Endothelial cell of umbilical vein (primary cell): ENCODE measurements at regions not wholly inside any gene's neighbourhood (a gene's known extent, or its start where the extent isn't known, plus 50 kb on each side); places are given as distances from the start of the nearest gene placed in this dataset.

Source experiments
- BruUV-seq: library from RNA; stranded (reverse); fragments of 400-500 nt; replicated peaks from 2 replicates; lab custom pipeline; 2021; lab: Mats Ljungman, UMichigan
- CTCF ChIA-PET: fragments of 300-600, 350-600 bp; sonication (Branson Sonifier 250); formaldehyde crosslinking; loops from one replicate; lab custom pipeline; 2021; ENCODE audit warnings: antibody characterized with exemption, inconsistent platforms; lab: Charles Lee
- POLR2A ChIA-PET: fragments of 300-600, 350-600 bp; sonication (Branson Sonifier 250); formaldehyde crosslinking; loops from one replicate; lab custom pipeline; 2021; ENCODE audit warnings: antibody characterized with exemption, inconsistent platforms; lab: Charles Lee
- DNase-seq: peaks from one replicate; pipeline ENCODE4 v3.0.0-alpha.2; 2011; ENCODE audit warnings: low read depth, low spot score
- FAIRE-seq: peaks from 2 replicates; lab custom pipeline; 2011; peaks lifted over from hg19 to GRCh38; lab: Jason Lieb, UNC
- H2AFZ ChIP-seq: 2 replicates; pipeline ENCODE4 v1.6.0; 2012; ENCODE audit warnings: low read depth, low read length, control low read depth, inconsistent platforms
- H3K27ac ChIP-seq: 2 replicates; pipeline ENCODE4 v1.5.1; 2011; ENCODE audit warnings: low read depth, mild to moderate bottlenecking, control low read depth, low read length, moderate library complexity; ENCODE audit not compliant: insufficient read depth
- H3K27me3 ChIP-seq, 2 experiments: 2 replicates each; pipeline versions ENCODE4 v1.6.0 to v1.6.1; 2011; ENCODE audit warnings: low read length in 2 of 2, mixed read lengths in 1 of 2; ENCODE audit not compliant: control insufficient read depth in 2 of 2, insufficient read depth in 2 of 2
- H3K36me3 ChIP-seq, 2 experiments: 2 replicates in 1 of 2; 3 replicates in 1 of 2; pipeline ENCODE4 v1.5.1; 2011; ENCODE audit warnings: low read length in 2 of 2, mild to moderate bottlenecking in 1 of 2, moderate library complexity in 1 of 2; ENCODE audit not compliant: control insufficient read depth in 2 of 2, insufficient read depth in 2 of 2; ENCODE audit errors: extremely low read depth in 1 of 2
- H3K4me1 ChIP-seq: 3 replicates; pipeline ENCODE4 v1.5.1; 2011; ENCODE audit warnings: mild to moderate bottlenecking, low read length; ENCODE audit not compliant: control insufficient read depth, insufficient read depth; ENCODE audit errors: extremely low read depth
- H3K4me2 ChIP-seq: 2 replicates; pipeline ENCODE4 v1.6.1; 2011; ENCODE audit warnings: low read length, control low read depth, mixed read lengths; ENCODE audit not compliant: insufficient read depth
- H3K4me3 ChIP-seq, 3 experiments: fragments of 200-600 bp in 1 of 3; sonication (generic), shearing (Covaris generic) in 1 of 3; replicated peaks in 1 of 3; 2 replicates each; pipeline ENCODE4 v1.5.1; 2011 to 2016; ENCODE audit warnings: control low read depth in 3 of 3, low read length in 3 of 3, mild to moderate bottlenecking in 2 of 3, inconsistent platforms in 1 of 3, low read depth in 1 of 3, moderate library complexity in 1 of 3; ENCODE audit not compliant: insufficient read depth in 1 of 3
- H3K79me2 ChIP-seq: 2 replicates; pipeline ENCODE4 v1.6.0; 2012; ENCODE audit warnings: low read length, inconsistent platforms; ENCODE audit not compliant: control insufficient read depth, insufficient read depth
- H3K9ac ChIP-seq: replicated peaks from 2 replicates; pipeline ENCODE3; 2011; ENCODE audit warnings: low read length, control low read depth; ENCODE audit not compliant: insufficient read depth; ENCODE audit errors: extremely low read depth
- H3K9me1 ChIP-seq: replicated peaks from 3 replicates; pipeline ENCODE4 v1.6.0; 2011; ENCODE audit warnings: mild to moderate bottlenecking, low read length; ENCODE audit not compliant: control insufficient read depth, insufficient read depth; ENCODE audit errors: extremely low read depth
- H3K9me3 ChIP-seq: replicated peaks from 2 replicates; pipeline ENCODE4 v1.5.1; 2012; ENCODE audit warnings: low read length, inconsistent platforms; ENCODE audit not compliant: control insufficient read depth, insufficient read depth
- H4K20me1 ChIP-seq: replicated peaks from 2 replicates; pipeline ENCODE3; 2011; ENCODE audit warnings: mild to moderate bottlenecking, low read length; ENCODE audit not compliant: control insufficient read depth, insufficient read depth; ENCODE audit errors: extremely low read depth
- EZH2 ChIP-seq: IDR thresholded peaks from 2 replicates; pipeline ENCODE4 v1.6.1; 2012; ENCODE audit warnings: borderline replicate concordance, low read depth, mild to moderate bottlenecking, moderate library complexity, low read length, inconsistent platforms; ENCODE audit not compliant: severe bottlenecking
- FOS ChIP-seq: IDR thresholded peaks from 2 replicates; pipeline ENCODE4 v1.6.1; 2011; ENCODE audit warnings: mild to moderate bottlenecking, low read length, moderate library complexity, borderline replicate concordance; ENCODE audit not compliant: insufficient read depth
- GATA2 ChIP-seq: IDR thresholded peaks from 2 replicates; pipeline ENCODE4 v1.7.0; 2011; ENCODE audit warnings: low read depth, mild to moderate bottlenecking, moderate library complexity, mixed read lengths, low read length; ENCODE audit not compliant: insufficient read length, insufficient read depth
- JUN ChIP-seq: IDR thresholded peaks from 2 replicates; pipeline ENCODE4 v1.6.1; 2011; ENCODE audit warnings: borderline replicate concordance, low read depth; ENCODE audit not compliant: insufficient read length, insufficient read depth
- MAX ChIP-seq: IDR thresholded peaks from 2 replicates; pipeline ENCODE4 v1.6.1; 2011; ENCODE audit not compliant: insufficient read depth, insufficient read length
- MYC ChIP-seq: IDR thresholded peaks from one replicate; pipeline ENCODE4 v1.6.1; 2011; ENCODE audit warnings: mild to moderate bottlenecking, low read depth, low read length
- POLR2A ChIP-seq: IDR thresholded peaks from 2 replicates; pipeline ENCODE4 v1.6.1; 2012; ENCODE audit warnings: low read depth, mild to moderate bottlenecking, control low read depth, low read length
- POLR2AphosphoS5 ChIP-seq: IDR thresholded peaks from 2 replicates; pipeline ENCODE4 v1.6.1; 2012; ENCODE audit warnings: low read depth, mild to moderate bottlenecking, control low read depth, low read length, moderate library complexity; ENCODE audit not compliant: insufficient read depth
- dilution Hi-C: fragments of 300-500 bp; cut with MboI; formaldehyde crosslinking; loops from one replicate; pipeline ENCODE4 v1.15.0; 2019; ENCODE audit warnings: low sequenced_read_pairs; ENCODE audit not compliant: extremely low pct_ligation_motif_present
- intact Hi-C: fragments of 100-400 bp; cut with micrococcal nuclease; formaldehyde crosslinking; loops from one replicate; pipeline ENCODE4 v1.10.0; 2022
- TF ChIP-seq, protein P1 (sequence below), 2 donors: IDR thresholded peaks; 1 replicate in 1 of 2; 2 replicates in 1 of 2; pipeline ENCODE4 v1.5.1; 2011; ENCODE audit warnings: low read length in 2 of 2, mild to moderate bottlenecking in 2 of 2, moderate library complexity in 2 of 2, control low read depth in 1 of 2, inconsistent platforms in 1 of 2, low read depth in 1 of 2; ENCODE audit not compliant: insufficient read depth in 1 of 2; ENCODE audit errors: extremely low read depth in 1 of 2

GRCh38 chr3:84292128-84292527, 666.7 kb upstream of the CADM2 start:
- TF ChIP-seq POLR2AphosphoS5 (no peak), EZH2 (no peak), GATA2 (no peak), FOS (no peak), POLR2A (no peak)
- no peak overlapping the region for H3K9ac ChIP-seq
- no peak overlapping the region for H3K27ac ChIP-seq
- H3K4me1 ChIP-seq = no peaks in the 10 kb centered on the region
- no peaks in the 10 kb centered on the region for H3K9me1 ChIP-seq
- no TSS peak for BruUV-seq
- DNase-seq (no peak), FAIRE-seq (no peak)
- no peak overlapping the region for H3K4me3 ChIP-seq
- no peak overlapping the region for H3K4me2 ChIP-seq
- H3K9me3 ChIP-seq = no peaks in the 10 kb centered on the region
- H3K27me3 ChIP-seq = no peaks in the 10 kb centered on the region
- H3K36me3 ChIP-seq = no peaks in the 10 kb centered on the region
- CTCF ChIA-PET = no interaction called here
- H4K20me1 ChIP-seq = no peaks in the 10 kb centered on the region
- no peak overlapping the region for H2AFZ ChIP-seq
- H3K79me2 ChIP-seq = no peaks in the 10 kb centered on the region
- intact Hi-C loops = no loop called here
- POLR2A ChIA-PET = no interaction called here
- dilution Hi-C loops = no loop called here

GRCh38 chr3:84299329-84299728, 659.5 kb upstream of the CADM2 start:
- CTCF ChIA-PET = no interaction called here
- peaks cover 3% of the 10 kb centered on the region for H3K9me3 ChIP-seq
- no peak overlapping the region for H3K9ac ChIP-seq
- POLR2A ChIA-PET = no interaction called here
- no TSS peak for BruUV-seq
- dilution Hi-C loops (no loop called here), intact Hi-C loops (no loop called here)
- no peak for DNase-seq
- no peak overlapping the region for H3K4me3 ChIP-seq
- no peaks in the 10 kb centered on the region for H3K9me1 ChIP-seq
- no peak for TF ChIP-seq MAX
- no peak for TF ChIP-seq MYC
- TF ChIP-seq JUN = no peak
- TF ChIP-seq, protein P1, sequence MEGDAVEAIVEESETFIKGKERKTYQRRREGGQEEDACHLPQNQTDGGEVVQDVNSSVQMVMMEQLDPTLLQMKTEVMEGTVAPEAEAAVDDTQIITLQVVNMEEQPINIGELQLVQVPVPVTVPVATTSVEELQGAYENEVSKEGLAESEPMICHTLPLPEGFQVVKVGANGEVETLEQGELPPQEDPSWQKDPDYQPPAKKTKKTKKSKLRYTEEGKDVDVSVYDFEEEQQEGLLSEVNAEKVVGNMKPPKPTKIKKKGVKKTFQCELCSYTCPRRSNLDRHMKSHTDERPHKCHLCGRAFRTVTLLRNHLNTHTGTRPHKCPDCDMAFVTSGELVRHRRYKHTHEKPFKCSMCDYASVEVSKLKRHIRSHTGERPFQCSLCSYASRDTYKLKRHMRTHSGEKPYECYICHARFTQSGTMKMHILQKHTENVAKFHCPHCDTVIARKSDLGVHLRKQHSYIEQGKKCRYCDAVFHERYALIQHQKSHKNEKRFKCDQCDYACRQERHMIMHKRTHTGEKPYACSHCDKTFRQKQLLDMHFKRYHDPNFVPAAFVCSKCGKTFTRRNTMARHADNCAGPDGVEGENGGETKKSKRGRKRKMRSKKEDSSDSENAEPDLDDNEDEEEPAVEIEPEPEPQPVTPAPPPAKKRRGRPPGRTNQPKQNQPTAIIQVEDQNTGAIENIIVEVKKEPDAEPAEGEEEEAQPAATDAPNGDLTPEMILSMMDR (IDR thresholded peaks at IDR 0.05; ENCODE audit: extremely low read depth in 1 of 2, insufficient read depth in 1 of 2, low read depth in 1 of 2, low read length in 2 of 2) = no peak
- TF ChIP-seq EZH2 = no peak
- no peak for TF ChIP-seq GATA2
- H3K79me2 ChIP-seq = no peaks in the 10 kb centered on the region
- H3K4me1 ChIP-seq = no peaks in the 10 kb centered on the region
- no peak overlapping the region for H3K4me2 ChIP-seq
- no peaks in the 10 kb centered on the region for H4K20me1 ChIP-seq
- H2AFZ ChIP-seq = no peak overlapping the region
- H3K27ac ChIP-seq = no peak overlapping the region
- no peak for FAIRE-seq
- H3K27me3 ChIP-seq = no peaks in the 10 kb centered on the region
- H3K36me3 ChIP-seq = no peaks in the 10 kb centered on the region
